ENCODE measurements at regions not wholly inside any gene's neighbourhood (a gene's known extent, or its start where the extent isn't known, plus 50 kb on each side); places are given as distances from the start of the nearest gene placed in this dataset.
A peak's percentile ranks its signal among the peaks of the same experiment; 100 is the strongest.

- Histone ChIP-seq H3K36me3 (no peaks in the 10 kb centered on the region), H3K4me1 (peaks cover 0 to 12% (median 4%) of the 10 kb centered on the region in 4 donors), H3K9me3 (no peaks in the 10 kb centered on the region), H3K27me3 (no peaks in the 10 kb centered on the region), H3K27ac (peak overlapping the region in 1 of 4 donors; percentile 29), H3K4me3 (no peak overlapping the region)
- no peak for DNase-seq
- TF ChIP-seq POLR2AphosphoS5 (IDR thresholded peaks at IDR 0.05) (no peak), POLR2A (IDR thresholded peaks at IDR 0.05) (no peak), CTCF (IDR thresholded peaks at IDR 0.05) (no peak), EP300 (IDR thresholded peaks at IDR 0.05) (no peak)
- 10 to 54% methylated on average over 7 of the region's 7 CpGs for WGBS, 2 donors
- intact Hi-C loops (cut with DNase I) = no loop called here
These were observed 131.2 kb upstream of the KLF4 start for GRCh38 chr9:107620801-107621200.

GRCh38 chr9:107620236-107620635, 130.7 kb upstream of the KLF4 start:
- intact Hi-C loops (cut with DNase I) = no loop called here
- WGBS, 2 donors = 83 to 90% methylated on average over 6 of the region's 6 CpGs

GRCh38 chr9:107615321-107615720, 125.8 kb upstream of the KLF4 start:
- WGBS, 2 donors = 15 to 59% methylated on average over 1 of the region's 1 CpG
- no peak for DNase-seq
- H3K36me3 ChIP-seq = no peaks in the 10 kb centered on the region
- no peak overlapping the region for H3K27ac ChIP-seq
- peaks cover 0 to 1% (median 0%) of the 10 kb centered on the region in 4 donors for H3K4me1 ChIP-seq
- H3K27me3 ChIP-seq = no peaks in the 10 kb centered on the region
- no peaks in the 10 kb centered on the region for H3K9me3 ChIP-seq
- intact Hi-C loops (cut with DNase I) = no loop called here
- TF ChIP-seq POLR2AphosphoS5 (IDR thresholded peaks at IDR 0.05) (no peak), POLR2A (IDR thresholded peaks at IDR 0.05) (no peak), EP300 (IDR thresholded peaks at IDR 0.05) (no peak), CTCF (IDR thresholded peaks at IDR 0.05) (no peak)
- no peak overlapping the region for H3K4me3 ChIP-seq

More at GRCh38 chr9:107620236-107620635, 130.7 kb upstream of the KLF4 start:
- Histone ChIP-seq H3K27me3 (no peaks in the 10 kb centered on the region), H3K4me1 (peaks cover 0 to 12% (median 4%) of the 10 kb centered on the region in 4 donors), H3K4me3 (no peak overlapping the region), H3K27ac (no peak overlapping the region), H3K36me3 (no peaks in the 10 kb centered on the region), H3K9me3 (no peaks in the 10 kb centered on the region)
- DNase-seq = no peak
- TF ChIP-seq EP300 (IDR thresholded peaks at IDR 0.05) (no peak), POLR2AphosphoS5 (IDR thresholded peaks at IDR 0.05) (no peak), POLR2A (IDR thresholded peaks at IDR 0.05) (no peak), CTCF (IDR thresholded peaks at IDR 0.05) (no peak)

GRCh38 chr9:107614765-107615164, 125.2 kb upstream of the KLF4 start:
- DNase-seq = no peak
- no peaks in the 10 kb centered on the region for H3K9me3 ChIP-seq
- no peaks in the 10 kb centered on the region for H3K27me3 ChIP-seq
- H3K4me3 ChIP-seq = no peak overlapping the region
- WGBS, 2 donors = 12 to 64% methylated on average over 5 of the region's 5 CpGs
- intact Hi-C loops (cut with DNase I) = no loop called here
- TF ChIP-seq CTCF (IDR thresholded peaks at IDR 0.05) (no peak), EP300 (IDR thresholded peaks at IDR 0.05) (no peak), POLR2A (IDR thresholded peaks at IDR 0.05) (no peak), POLR2AphosphoS5 (IDR thresholded peaks at IDR 0.05) (no peak)
- no peaks in the 10 kb centered on the region for H3K36me3 ChIP-seq
- no peak overlapping the region for H3K27ac ChIP-seq
- no peaks in the 10 kb centered on the region for H3K4me1 ChIP-seq

- Histone ChIP-seq H3K4me3 (no peak overlapping the region), H3K27me3 (no peaks in the 10 kb centered on the region), H3K27ac (no peak overlapping the region), H3K9me3 (no peaks in the 10 kb centered on the region), H3K36me3 (no peaks in the 10 kb centered on the region), H3K4me1 (no peaks in the 10 kb centered on the region)
- no peak for DNase-seq
- intact Hi-C loops (cut with DNase I) = no loop called here
- TF ChIP-seq POLR2AphosphoS5 (IDR thresholded peaks at IDR 0.05) (no peak), CTCF (IDR thresholded peaks at IDR 0.05) (no peak), EP300 (IDR thresholded peaks at IDR 0.05) (no peak), POLR2A (IDR thresholded peaks at IDR 0.05) (no peak)
- 15 to 61% methylated on average over 1 of the region's 1 CpG for WGBS, 2 donors
These were observed 123.8 kb upstream of the KLF4 start for GRCh38 chr9:107613321-107613720.
